BE2C (cell line): ENCODE measurements at regions not wholly inside any gene's neighbourhood (a gene's known extent, or its start where the extent isn't known, plus 50 kb on each side); places are given as distances from the start of the nearest gene placed in this dataset.
"Not testable (repeated sequence)": the region's sequence is repeated elsewhere in the genome, so short reads cannot be mapped to it uniquely, and the experiment has no call there.

Experiments
- DNase-seq: peaks from one replicate; pipeline ENCODE4 v3.0.0-alpha.2; 2020
- H3K27me3 ChIP-seq: fragments of 250-450 bp; sonication (Bioruptor Pico); 2 replicates; pipeline ENCODE4 v1.5.1; 2020; ENCODE audit warnings: mild to moderate bottlenecking
- H3K36me3 ChIP-seq: fragments of 250-450 bp; sonication (Bioruptor Pico); 2 replicates; pipeline ENCODE4 v1.5.1; 2020; ENCODE audit warnings: mild to moderate bottlenecking
- H3K4me1 ChIP-seq: fragments of 250-450 bp; sonication (Bioruptor Pico); 2 replicates; pipeline ENCODE4 v1.5.1; 2020
- H3K4me3 ChIP-seq: 2 replicates; pipeline ENCODE4 v1.5.1; 2011; ENCODE audit warnings: low read depth, low read length
- H3K9me3 ChIP-seq: fragments of 250-450 bp; sonication (Bioruptor Pico); 2 replicates; pipeline ENCODE4 v1.5.1; 2020
- TF ChIP-seq, protein P1 (sequence below): IDR thresholded peaks from 2 replicates; pipeline ENCODE4 v1.5.1; 2012; ENCODE audit warnings: mild to moderate bottlenecking, low read depth, low read length

DNA sequence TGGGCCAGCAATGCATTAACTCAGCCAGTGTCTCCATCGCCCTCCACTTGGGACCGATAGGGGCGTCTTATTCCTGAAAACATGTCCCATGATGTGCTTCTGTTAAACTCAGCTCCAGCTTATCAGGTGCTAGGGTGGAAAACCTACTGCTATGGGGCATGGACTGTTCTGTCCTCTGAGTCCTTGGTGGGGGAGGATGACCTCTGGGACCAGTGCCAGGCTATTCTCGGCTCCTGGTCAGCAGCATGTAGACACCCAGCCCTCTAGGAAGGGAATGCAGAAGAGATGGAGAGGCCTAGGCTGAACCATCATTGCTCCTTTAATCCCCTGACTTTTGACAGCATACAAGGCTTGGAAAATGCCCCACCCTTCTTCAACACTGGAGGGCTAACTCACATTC, 486.2 kb downstream of the MED13L start:
- no peak for DNase-seq

DNA sequence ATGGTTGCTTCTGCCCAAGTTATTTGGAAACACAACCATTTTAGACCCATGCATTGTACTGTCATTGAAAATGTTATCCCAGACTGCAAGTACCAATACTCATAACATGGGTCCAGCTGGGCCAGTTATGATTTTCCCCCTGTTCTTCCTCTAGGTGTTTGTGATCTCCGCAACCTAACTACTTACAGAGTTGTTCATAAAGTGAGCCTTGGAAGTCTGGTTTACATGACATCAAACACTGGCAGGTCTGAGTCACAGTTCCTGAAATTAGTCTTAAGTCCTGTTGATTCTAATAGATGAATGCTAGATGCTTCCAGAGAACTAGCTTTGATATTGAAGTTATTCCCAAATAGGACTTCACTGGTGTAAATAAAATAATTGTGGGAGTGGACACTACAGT, 487.0 kb downstream of the MED13L start:
- no peak for DNase-seq
- Histone ChIP-seq H3K27me3 (peaks cover 12% of the 10 kb centered on the region), H3K36me3 (no peaks in the 10 kb centered on the region), H3K9me3 (no peaks in the 10 kb centered on the region), H3K4me3 (no peak overlapping the region), H3K4me1 (no peaks in the 10 kb centered on the region)
- TF ChIP-seq, protein P1, sequence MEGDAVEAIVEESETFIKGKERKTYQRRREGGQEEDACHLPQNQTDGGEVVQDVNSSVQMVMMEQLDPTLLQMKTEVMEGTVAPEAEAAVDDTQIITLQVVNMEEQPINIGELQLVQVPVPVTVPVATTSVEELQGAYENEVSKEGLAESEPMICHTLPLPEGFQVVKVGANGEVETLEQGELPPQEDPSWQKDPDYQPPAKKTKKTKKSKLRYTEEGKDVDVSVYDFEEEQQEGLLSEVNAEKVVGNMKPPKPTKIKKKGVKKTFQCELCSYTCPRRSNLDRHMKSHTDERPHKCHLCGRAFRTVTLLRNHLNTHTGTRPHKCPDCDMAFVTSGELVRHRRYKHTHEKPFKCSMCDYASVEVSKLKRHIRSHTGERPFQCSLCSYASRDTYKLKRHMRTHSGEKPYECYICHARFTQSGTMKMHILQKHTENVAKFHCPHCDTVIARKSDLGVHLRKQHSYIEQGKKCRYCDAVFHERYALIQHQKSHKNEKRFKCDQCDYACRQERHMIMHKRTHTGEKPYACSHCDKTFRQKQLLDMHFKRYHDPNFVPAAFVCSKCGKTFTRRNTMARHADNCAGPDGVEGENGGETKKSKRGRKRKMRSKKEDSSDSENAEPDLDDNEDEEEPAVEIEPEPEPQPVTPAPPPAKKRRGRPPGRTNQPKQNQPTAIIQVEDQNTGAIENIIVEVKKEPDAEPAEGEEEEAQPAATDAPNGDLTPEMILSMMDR, result no peak

More for the DNA sequence above, 486.2 kb downstream of the MED13L start:
- H3K4me3 ChIP-seq, result no peak overlapping the region
- TF ChIP-seq, protein P1, result no peak
- peaks cover 12% of the 10 kb centered on the region for H3K27me3 ChIP-seq
- no peaks in the 10 kb centered on the region for H3K4me1 ChIP-seq
- H3K9me3 ChIP-seq, result no peaks in the 10 kb centered on the region
- no peaks in the 10 kb centered on the region for H3K36me3 ChIP-seq

DNA sequence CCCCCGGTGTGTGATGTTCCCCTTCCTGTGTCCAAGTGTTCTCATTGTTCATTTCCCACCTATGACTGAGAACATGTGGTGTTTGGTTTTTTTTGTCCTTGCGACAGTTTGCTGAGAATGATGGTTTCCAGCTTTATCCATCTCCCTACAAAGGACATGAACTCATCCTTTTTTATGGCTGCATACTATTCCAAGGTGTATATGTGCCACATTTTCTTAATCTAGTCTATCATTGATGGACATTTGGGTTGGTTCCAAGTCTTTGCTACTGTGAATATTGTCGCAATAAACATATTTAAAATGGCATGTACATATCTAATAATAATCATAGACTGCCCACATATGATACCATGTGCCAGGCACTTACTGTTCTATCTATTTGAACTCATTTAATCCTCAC, 491.0 kb downstream of the MED13L start:
- peaks cover 12% of the 10 kb centered on the region for H3K27me3 ChIP-seq
- DNase-seq, H3K4me3 ChIP-seq, H3K4me1 ChIP-seq, H3K36me3 ChIP-seq, H3K9me3 ChIP-seq: not testable (repeated sequence)

DNA sequence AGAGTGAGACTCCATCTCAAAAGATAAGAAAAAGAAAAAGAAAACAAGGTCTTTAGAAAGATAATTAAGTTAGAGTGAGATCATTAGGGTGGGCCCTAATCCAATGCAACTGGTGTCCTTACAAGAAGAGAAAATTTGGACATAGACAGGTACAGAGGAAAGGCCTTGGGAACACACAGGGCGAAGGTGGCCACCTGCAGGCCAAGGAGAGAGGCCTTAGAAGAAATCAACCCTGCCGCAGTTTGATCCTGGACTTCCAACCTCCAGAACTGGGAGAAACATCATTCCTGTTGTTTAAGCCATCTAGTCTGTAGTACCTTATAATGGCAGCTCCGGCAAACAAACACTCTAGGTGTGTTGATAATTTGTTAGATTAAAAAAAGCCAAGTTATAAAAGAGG, 491.9 kb downstream of the MED13L start:
- DNase-seq, result no peak
- no peaks in the 10 kb centered on the region for H3K36me3 ChIP-seq
- peaks cover 12% of the 10 kb centered on the region for H3K27me3 ChIP-seq
- TF ChIP-seq, protein P1, result peak; percentile 23; the same call in 1 of the 2 replicates
- no peaks in the 10 kb centered on the region for H3K9me3 ChIP-seq
- H3K4me3 ChIP-seq, result no peak overlapping the region
- H3K4me1 ChIP-seq, result no peaks in the 10 kb centered on the region

DNA sequence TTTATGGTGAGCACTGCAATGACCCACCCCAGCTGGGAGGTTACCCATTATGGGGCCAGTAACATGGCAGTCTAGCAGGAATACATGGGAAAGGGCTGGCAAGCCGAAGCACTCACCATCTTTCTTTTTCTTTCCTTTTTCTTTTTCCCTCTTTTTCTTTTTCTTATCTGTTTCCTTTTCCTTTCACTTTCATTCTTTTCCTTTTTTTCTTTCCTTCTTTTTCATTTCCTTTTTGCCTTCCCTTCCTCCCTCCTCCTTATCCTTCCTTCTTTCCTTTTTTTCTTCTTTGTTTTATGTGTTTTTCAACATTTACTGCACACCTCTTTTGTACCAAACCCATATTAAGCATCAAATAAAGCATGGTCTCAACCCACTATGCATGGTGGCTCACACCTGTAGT, 501.1 kb downstream of the MED13L start:
- H3K4me3 ChIP-seq, result no peak overlapping the region
- H3K27me3 ChIP-seq, result no peaks in the 10 kb centered on the region
- TF ChIP-seq, protein P1, result no peak
- DNase-seq, result no peak
- H3K4me1 ChIP-seq, result no peaks in the 10 kb centered on the region
- H3K36me3 ChIP-seq, result no peaks in the 10 kb centered on the region
- H3K9me3 ChIP-seq, result no peaks in the 10 kb centered on the region

DNA sequence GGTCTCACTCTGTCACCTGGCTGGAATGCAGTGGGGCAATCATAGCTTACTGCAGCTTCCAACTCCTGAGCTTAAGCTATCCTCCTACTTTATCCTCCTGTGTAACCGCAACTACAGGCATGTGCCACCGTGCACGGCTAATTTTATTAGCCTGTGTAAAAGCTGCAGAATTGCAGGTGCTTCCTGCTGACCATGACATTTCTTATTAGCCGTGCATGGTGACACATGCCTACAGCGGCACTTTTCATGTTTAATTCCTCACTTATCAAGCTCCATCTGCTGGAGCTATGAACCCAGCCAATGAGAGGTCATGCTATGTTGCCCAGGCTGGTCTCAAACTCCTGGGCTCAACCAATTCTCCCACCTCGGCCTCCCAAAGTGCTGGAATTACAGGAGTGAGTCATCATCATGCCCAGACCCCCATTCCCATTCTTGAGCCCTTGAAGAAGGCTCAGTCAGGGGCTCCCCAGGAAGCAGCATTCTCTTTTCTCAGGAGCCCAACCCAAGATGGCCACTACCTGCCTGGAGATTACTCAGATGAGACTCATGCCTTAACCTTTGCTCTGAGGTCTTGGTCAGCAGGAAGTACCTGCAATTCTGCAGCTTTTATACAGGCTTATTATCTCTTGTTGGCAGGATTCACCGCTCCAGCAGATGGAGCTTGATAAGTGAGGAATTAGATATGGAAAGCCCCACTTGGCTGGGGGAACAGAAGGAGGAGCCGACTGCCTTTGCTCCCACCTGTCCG, 503.2 kb downstream of the MED13L start:
- no peaks in the 10 kb centered on the region for H3K36me3 ChIP-seq
- no peaks in the 10 kb centered on the region for H3K4me1 ChIP-seq
- TF ChIP-seq, protein P1, result no peak

DNA sequence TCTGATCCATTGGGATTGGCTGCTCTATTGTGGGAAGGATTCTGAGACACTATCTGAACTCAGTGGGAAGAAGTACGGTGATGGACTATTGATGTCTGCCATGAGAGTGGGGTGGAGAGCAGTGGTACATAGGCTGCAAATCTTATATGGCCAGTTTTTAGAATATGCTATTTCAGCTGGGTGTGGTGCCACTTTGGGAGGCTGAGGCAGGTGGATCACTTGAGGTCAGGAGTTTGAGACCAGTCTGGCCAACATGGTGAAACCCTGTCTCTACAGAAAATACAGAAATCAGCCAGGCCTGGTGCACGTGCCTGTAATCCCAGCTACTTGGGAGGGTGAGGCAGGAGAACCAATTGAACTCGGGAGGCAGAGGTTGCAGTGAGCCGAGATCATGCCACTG, 505.9 kb downstream of the MED13L start:
- Histone ChIP-seq H3K4me3 (no peak overlapping the region), H3K27me3 (no peaks in the 10 kb centered on the region), H3K36me3 (no peaks in the 10 kb centered on the region), H3K4me1 (no peaks in the 10 kb centered on the region), H3K9me3 (no peaks in the 10 kb centered on the region)
- DNase-seq, result no peak
- TF ChIP-seq, protein P1, result no peak

More for the DNA sequence above, 503.2 kb downstream of the MED13L start:
- no peak for DNase-seq
- no peak overlapping the region for H3K4me3 ChIP-seq
- H3K27me3 ChIP-seq, result no peaks in the 10 kb centered on the region
- H3K9me3 ChIP-seq, result no peaks in the 10 kb centered on the region
